GM18858 (cell line): ENCODE measurements at regions not wholly inside any gene's neighbourhood (a gene's known extent, or its start where the extent isn't known, plus 50 kb on each side); places are given as distances from the start of the nearest gene placed in this dataset.

Experiments used
- ATAC-seq: cut with Tn5 transposase; IDR thresholded peaks from one replicate; pipeline ENCODE4 v1.9.1; 2021; ENCODE audit not compliant: unreplicated experiment

DNA sequence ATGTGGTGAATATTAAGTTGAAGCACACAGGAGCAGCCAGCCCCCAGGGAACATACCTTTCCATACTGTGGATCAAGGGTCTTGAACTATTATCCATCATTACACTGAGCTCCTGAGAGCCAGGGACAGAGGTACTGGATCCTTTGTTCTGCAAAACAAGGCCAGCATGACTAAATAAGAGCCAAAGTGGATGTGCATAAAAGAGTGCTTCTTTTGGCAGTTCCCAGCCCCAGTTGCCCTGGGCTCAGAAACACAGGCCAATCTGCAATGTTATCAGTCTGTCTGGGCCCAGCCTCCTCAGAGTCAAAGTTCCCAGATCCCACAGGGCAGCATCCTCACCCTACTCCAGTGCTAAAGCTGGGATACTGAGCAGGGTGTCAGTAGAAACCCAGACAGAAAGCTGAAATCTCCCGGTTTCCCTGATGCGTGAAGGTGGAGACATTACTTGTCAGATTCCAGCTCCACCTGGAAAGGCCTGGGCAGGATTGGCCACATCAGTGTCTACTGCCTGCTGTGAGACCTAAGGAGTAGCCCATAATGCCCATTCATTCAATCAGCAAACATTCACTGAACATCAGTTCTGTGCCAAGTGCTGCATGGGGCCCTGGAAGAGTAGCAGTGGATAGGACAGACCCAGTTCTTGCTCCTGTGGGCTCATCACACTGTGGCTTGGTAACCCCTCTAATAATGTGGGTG is 342.7 kb downstream of the CXCL12 start:
- ATAC-seq = no peak

DNA sequence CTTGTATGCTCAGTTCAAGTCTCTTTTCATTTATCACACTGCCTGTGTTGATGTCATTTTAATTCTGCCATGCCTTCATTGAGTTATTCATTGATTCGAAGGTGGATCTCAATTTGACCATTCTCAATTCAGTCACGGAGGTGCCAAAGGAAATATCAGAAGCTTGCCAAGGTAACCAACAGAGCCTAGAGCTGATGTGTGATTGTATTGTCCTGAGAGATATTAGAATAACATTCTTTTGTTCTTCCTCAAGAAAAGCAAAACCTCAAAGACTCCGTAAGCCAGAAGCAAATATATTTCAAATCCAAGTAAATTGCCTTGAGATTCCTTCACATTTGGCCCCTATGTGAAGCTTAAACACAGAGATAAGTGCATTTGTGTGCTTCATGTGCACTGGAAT is 345.3 kb downstream of the CXCL12 start:
- no peak for ATAC-seq

DNA sequence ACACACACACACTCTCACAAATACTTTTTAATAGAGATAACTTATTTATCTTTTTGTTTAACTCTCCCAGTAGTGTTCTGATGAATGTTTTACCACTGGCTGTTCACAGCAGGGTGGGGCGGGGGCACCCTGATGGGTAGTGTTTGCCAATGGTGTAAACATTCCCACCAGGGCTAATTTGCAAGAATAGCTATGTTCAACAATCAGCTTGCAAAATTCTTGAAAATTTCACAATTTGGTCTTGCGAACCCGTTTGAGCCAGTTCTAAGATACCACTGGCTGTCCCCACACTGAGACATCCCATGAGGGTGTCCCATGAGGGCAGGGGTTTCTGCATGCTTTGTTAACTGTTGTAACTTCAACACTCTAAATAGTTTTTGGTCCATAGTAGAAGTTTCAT is 348.5 kb downstream of the CXCL12 start:
- no peak for ATAC-seq

DNA sequence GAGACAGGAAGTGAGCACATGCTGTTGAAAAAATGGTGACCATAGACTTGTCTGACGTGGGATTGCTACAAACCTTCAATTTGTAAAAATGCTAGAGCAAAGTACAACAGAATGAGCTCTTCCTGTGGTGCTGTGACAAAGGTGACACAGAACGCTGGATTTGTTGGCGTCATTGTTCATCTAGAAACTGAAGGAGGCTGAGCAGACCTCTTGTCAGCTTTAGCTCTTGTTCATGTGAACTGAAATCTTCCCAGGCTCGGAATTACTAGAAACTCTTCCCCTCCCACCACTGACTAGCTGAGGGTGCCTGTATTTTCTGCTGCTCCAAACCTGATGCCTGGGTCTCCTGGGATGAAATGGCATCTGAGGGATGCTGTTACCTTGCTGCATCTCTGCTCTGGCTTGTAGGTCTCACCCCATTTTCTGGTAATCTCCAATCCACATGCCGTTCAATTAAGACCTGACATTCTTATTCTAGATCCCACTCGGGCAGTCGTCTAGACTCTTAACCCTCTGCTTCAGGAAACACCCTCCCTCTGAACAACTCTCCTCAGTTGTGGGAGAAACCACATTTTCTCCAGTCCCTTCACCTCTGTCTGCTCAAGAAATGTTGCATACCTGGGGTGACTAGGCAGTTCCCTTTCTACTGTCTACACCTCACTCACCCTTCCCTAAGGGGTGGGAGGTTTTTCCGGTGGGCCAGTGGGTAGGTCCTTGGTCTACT is 349.3 kb downstream of the CXCL12 start:
- no peak for ATAC-seq

DNA sequence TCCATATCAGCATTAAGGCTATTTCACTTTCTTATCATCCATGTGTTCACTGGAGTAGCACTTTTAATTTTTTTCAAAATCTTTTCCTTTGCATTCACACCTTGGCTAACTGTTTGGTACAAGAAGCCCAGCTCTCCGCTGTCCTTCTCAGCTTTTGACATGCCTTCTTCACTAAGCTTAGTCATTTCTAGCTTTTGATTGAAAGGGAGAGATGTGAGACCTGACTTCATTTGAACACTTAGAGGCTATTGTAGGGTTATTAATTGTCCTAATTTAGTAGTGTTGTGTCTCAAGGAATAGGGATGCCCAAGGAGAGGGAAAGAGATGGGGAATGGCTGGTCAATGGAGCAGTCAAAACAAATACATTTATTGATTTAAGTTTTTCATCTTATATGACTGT is 350.0 kb downstream of the CXCL12 start:
- ATAC-seq = no peak

DNA sequence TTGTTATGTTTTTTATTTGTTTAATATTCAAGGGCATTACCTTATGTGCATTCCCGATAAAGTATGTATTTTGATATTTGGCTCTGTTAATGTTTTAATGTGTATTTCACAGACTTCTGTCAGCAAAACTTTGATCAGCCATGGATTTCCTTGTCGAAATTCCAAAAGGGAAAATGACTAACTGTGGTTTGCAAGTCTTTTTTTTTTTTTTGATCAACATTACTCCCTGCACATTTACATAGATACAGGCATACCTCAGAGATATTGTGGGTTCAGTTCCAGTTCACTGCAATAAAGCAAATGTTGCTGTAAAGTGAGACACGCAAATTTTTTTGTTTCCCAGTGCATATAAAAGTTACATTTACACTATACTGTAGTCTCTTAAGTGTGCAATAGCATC is 351.9 kb downstream of the CXCL12 start:
- ATAC-seq = no peak

DNA sequence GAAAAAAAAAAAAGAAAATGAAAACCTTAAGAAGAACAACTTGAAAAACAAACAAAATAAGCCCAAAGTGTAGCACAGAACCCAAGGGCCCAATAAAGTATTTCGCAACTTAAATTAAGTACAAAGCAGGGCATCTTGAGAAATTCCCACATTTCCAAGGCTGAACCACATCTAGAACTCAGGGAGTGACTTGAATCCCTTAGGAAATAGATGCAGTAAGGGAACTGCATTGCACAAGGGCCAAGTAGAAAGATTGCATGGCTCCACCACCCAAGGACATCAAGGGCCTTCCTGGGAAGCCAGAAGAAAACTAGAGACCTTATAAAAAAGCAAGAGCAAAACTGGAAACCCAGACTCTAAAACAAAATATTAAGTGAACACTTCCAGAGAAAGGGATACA is 352.7 kb downstream of the CXCL12 start:
- no peak for ATAC-seq

DNA sequence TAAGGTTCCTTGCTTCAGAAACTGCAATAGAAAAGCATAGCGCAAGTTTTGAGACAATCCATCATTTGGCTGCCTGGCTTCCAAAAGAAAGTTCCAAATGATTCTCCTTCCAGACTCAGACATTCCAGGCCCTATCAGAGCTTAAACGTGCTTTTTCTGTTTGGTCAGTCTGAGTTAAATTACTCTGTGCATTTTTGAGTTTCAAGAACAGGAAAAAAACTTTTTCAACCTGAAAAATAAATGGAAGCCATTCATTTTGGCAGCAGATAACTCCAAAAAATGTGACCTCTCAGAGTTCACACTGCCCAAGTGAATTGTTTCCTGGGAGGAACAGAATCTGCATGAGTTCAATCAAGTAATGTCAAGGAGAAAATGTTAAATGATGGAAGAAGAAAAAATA is 354.2 kb downstream of the CXCL12 start:
- no peak for ATAC-seq

DNA sequence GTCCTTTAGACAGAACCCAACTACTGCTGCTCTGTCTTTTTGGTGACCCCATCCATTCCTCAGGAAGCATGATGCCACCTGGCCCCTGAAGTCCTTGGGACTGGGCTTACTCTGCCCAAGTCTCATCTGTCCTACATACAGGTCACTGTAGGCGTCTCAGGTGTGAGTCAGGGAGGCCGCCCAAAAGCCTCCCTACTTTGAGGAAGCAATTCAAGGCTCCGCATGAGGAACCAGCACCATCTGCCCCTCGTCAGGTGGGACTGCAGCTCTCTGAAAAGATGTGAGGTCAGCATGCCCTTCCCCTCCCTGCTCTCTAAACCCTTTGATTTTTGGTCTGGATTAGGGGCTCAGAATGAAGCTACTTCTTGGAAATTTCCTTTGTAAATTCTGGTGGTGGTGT is 354.8 kb downstream of the CXCL12 start:
- ATAC-seq = peak; percentile 76

DNA sequence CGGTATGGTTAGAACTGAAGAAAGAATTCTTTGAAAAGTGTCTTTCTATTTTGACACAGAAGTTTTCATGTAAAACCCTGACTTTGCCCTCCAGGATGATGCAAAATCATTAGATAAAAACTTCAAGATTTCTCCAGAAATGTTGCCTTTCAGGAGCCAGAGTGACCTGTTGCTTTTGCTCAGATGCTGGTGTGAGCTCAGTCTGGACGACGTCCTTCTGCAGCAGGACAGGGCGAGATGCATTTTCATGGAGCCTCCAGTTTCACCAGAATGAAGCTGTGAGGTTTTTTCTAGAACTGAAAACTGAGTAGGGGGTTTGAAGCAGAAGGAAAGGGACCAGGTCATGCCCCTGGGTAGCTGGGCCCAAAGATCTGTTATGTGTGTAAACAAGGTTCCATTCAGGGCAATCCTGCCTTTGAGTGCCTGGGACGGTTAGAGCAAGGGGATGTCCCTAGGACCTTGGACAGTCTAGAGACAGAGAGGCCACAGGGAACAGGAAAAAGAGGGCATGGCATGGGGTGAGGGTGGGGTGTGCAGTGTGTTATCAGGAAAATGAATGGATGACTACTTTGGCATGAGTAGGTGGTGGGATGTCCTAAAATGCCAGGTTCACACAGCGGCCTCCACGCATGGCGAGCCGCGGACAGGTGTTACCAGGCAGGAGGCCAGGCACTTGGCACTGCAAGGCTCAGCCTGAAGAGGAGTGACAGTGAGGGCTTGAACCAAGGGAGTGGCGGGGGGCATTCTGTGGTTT is 356.3 kb downstream of the CXCL12 start:
- no peak for ATAC-seq

DNA sequence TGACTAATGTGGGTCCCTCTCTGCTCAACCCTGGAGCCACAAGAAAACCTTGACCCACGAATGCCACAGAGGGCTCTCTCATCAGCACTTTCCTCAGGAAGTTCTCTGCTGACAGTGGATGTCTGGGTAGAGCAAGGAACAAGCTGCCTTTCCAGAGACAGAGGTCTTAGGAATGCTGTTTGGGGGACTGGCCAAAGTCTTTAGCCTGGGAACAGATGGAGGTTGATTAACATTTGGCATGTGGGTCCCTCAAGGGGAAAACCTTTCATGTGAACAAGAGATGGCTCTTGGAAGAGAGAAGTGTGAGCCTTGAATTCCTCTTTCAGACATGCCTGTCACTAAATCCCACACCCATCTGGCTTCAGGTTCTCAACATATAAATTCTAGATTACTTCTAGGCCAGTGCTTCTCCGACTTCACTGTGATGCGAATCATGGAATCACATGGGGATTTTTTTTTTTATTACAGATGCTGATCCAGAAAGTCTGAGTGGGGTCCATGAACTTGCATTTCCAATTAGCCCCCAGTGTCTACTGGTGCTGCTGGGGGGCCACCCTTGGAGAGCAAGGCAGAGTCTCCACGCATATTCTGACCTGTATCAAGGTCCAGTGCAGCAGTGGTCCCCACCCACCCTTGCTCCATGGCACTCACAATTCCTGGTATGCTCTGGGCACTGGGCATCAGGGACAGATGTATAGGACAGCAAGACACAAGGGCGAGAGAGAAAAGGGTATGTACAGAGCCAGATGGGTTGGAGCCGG is 360.4 kb downstream of the CXCL12 start:
- no peak for ATAC-seq

DNA sequence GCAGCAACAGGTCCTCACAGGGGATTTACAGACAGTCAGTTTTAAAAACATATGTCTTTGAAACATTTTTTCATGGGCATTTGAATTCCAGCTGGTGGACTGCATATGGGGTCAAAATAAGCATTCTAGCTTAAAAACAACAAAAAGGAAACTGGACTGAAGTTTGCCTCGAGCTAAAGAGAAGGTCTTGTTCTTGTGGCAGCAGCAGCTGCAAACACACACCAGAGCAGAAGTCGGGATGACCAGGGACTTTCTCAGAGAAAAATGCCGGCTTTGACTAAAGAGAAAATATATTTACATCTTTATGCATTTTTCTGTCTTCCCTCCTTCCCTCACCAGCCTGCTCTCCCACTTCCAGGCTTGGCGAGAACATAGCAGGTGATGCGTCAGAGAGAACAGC is 361.4 kb downstream of the CXCL12 start:
- no peak for ATAC-seq

DNA sequence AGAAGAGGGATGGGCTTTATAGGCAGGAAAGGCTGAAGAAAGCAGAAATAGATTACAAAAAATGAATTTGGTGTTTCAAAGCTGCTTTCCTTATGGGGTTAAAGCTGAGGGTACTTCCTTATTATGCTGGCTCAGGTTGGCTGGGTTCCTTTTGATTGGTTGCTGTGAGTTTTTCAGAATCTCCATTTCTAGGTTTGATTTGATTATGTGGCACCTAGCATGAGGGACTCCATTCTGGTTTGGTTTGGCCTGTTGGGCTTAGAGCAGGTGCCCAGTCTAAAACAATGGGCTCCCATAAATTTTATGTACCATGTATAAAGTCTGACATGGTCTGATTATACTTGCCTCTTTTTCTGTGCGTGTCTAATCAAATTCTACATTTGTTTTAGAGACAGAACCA is 362.7 kb downstream of the CXCL12 start:
- ATAC-seq = no peak

DNA sequence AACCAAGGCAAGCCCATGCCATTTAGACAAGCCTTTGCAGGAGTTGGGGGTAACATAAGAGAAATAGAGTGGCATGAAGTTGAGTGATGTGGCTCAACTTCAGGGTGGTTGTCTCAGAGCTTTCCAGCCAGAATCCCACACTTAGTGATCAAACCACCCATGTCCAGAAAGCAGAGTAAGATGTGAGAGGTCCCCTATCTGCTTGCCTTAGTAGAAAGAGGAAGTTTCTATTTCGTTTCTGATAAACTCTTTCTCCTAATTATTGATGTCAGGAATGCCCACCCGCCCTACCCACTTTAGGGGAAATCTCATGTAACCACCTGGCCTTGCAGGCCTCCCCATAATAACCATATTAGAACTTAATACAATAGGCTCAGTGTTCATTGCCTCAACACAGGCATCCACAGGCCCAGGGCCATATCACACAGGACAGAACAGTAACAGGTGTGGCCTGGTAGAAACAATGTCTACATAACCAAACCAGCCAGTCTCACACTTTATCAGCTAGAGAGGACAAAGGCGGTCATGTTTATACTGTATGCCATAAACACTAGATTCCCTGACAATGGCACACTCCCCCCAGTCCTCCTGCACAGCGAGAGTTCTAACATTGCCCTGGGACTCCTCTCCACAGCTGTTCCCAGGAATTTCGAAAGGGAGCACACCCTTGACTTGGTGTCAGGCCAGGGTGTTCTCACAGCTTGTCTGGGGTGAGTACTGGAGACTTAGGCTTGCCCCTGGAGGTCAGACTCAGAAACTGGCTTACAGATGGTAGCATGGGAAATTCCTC is 364.4 kb downstream of the CXCL12 start:
- peak; percentile 46 for ATAC-seq

DNA sequence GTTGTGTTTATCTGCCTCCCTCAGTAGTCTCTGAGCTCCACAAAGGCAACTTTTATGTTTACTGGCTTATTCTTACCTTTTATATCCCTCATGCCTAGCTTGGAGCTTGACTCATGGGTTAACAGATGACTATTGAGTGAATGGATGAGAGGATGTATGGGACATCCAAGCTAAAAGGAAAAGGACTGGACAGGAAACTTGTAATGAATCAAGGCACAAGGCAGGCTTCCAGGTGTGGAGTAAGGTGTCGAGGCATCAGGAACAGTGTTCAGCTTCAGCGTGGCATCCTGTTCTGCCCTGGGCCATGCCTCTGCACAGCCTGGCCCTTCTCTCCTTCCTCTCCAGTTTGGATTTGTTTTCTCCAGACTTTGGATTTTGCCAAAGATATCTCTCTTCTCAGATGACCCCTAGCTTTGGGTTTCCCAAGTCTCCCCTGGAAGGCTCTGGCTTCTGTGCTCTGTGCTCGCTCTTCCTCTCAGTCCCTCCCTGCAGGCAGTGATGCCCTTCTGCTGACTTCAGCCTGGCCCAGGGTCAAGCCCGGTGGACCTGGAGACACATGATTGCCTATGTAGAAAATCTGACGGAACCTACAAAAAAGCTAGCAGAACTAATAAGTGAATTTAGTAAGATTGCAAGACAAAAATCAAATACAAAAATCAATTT is 367.3 kb downstream of the CXCL12 start:
- ATAC-seq = no peak

DNA sequence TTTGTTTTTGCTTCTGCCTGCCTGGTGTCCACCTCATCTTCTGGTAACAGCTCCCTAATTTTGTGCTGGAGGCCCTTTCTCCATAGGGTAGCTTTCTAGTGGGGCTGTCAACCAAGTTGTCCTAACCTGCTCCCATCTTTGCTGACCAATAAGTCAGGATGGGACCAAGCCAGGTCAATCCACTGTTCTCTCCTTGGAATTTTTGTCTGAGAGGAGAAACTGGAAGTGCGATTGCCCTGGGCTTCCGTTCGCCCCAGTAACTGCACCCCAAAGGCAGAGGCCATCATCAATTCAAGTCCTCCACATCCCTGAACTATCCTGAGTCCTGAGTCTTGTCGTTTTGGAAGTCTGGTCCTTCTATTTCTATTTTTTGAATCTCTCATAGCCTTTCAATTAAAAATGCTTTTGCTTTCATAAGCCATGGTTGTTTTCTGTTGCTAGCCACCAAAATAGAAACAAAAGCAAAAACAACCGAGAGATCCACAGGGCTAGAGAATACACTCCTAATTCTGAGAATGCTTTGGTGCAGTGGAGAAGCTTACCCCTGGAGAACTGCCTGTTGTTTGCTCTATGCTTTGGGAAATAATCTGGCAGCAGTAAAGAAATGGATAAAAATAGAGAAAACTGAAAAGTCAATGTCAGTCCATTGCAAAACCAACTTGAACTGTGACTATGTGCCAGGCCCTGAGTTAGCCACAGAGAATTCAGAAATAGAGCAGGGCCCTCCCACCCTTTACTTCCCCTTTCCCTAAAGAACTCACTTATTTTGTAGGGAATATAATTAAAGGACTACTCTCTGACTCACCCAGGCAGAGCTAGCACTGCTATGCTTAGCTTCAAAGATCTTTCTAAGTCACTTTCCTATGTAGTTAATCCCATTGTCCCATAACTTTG is 368.1 kb downstream of the CXCL12 start:
- no peak for ATAC-seq

DNA sequence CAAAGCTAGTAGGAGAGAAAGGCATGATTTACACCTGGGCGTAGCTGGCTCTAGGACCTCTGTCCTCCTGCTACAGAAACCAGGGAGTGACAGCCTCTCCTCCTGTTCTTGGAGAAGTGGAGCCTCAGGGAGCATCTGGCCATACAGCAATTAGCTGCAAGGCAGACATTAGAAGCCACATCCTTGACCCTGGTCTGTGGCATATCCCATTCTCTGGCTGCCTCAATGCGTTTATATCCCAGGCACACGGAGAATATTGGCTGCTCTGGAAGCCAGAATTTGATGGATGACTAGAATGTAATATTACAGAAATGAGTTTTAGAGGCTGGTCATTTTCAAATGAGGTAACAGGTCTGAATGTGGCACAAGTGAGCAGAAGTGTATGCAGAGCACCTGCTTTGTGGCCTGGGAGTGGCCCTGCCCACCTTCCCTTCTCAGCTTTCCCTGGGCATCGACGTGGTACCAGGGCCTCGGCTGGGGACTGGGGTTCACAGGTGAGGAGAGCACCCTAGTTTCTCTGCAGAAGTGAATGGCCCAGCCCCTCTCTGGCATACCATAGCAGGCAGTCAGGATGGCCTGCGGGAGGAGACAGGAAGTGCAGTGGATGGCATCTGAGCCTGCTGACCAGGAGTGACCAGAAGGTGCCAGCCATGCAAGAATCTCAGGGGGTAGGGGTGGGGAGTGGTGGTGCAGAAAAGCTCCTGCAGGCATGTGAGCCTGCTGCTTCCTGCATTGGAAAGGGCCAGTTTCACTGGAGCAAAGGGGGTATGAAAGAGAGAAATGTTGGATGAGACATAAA is 367.2 kb upstream of the ZNF32 start:
- no peak for ATAC-seq

DNA sequence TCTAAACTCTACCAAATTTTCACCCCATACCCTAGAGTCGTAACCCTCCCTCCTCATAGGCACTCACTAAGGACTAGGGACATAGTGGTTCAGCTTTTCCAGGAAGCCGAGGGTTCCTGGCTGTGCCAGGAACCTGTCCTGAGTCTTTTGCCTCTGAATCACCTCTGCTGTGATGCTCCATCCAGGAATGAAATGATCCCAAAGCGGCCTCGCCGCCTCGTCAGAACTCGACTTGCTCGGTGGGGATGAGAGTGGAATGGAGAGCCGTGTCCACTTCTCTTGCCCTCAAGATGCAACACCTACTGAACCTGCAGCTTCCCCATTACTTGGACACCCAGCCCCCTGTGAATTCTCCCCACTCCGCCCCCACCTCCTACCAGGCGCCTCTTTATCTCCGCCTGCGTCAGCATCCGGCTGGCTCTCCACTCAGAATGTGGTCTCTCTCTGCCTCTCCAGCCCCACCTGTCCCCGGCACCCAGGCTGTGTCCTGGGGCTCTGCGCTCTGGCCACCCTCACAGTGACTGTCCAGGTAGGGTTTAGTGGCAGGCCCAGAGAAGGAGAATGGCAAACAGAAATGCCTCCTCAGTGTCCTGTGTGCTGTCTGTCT is 366.1 kb upstream of the ZNF32 start:
- no peak for ATAC-seq
